Uterus (tissue), 3 donors: ENCODE measurements at regions not wholly inside any gene's neighbourhood (a gene's known extent, or its start where the extent isn't known, plus 50 kb on each side); places are given as distances from the start of the nearest gene placed in this dataset.
A peak's percentile ranks its signal among the peaks of the same experiment; 100 is the strongest.

Source experiments
- DNase-seq, 2 donors: peaks; one replicate each; pipeline ENCODE4 v3.0.0-alpha.2; 2019 to 2020
- H3K27ac ChIP-seq, 2 donors: fragments of 200-600 bp; sonication (generic); 1 replicate in 1 of 2; 2 replicates in 1 of 2; pipeline ENCODE4 v1.5.1; 2016 to 2018
- H3K27me3 ChIP-seq, 2 donors: fragments of 200-600 bp; sonication (generic); one replicate each; pipeline ENCODE4 v1.5.1; 2018 to 2019; ENCODE audit warnings: control low read depth in 1 of 2
- H3K36me3 ChIP-seq, 2 donors: fragments of 200-600 bp; sonication (generic); one replicate each; pipeline ENCODE4 v1.5.1; 2019; ENCODE audit warnings: control low read depth in 1 of 2
- H3K4me1 ChIP-seq, 2 donors: fragments of 200-600 bp; sonication (generic); one replicate each; pipeline ENCODE4 v1.5.1; 2018 to 2019; ENCODE audit warnings: control low read depth in 1 of 2
- H3K4me3 ChIP-seq, 2 donors: fragments of 200-600 bp; sonication (generic); 1 replicate in 1 of 2; 2 replicates in 1 of 2; pipeline ENCODE4 v1.5.1; 2018 to 2019; ENCODE audit warnings: mild to moderate bottlenecking in 1 of 2
- H3K9me3 ChIP-seq, 2 donors: fragments of 200-600 bp; sonication (generic); one replicate each; pipeline ENCODE4 v1.5.1; 2019; ENCODE audit warnings: control low read depth in 1 of 2
- CTCF ChIP-seq, 4 experiments: fragments of 200-600 bp in 2 of 4; fragments of 450-650 bp in 2 of 4; sonication (generic) in 2 of 4; IDR thresholded peaks; one replicate each; pipeline ENCODE4 v1.5.1; 2016 to 2019; ENCODE audit warnings: antibody characterized with exemption in 4 of 4, mild to moderate bottlenecking in 2 of 4, moderate library complexity in 1 of 4
- POLR2A ChIP-seq, 2 donors: fragments of 450-650 bp; IDR thresholded peaks; one replicate each; pipeline ENCODE4 v1.6.1; 2016; ENCODE audit warnings: antibody characterized with exemption in 2 of 2, mild to moderate bottlenecking in 1 of 2, moderate library complexity in 1 of 2
- intact Hi-C: fragments of 100-400 bp; cut with DNase I; formaldehyde crosslinking; loops from one replicate; pipeline ENCODE4 v1.15.1; 2023; ENCODE audit warnings: low total_unique reads
- donor health status: DM: yes; HTN: yes; CAD: no.

- Histone ChIP-seq H3K4me3 (no peak overlapping the region), H3K27ac (peak overlapping the region; percentile 81 to 84), H3K36me3 (no peaks in the 10 kb centered on the region), H3K9me3 (no peaks in the 10 kb centered on the region), H3K4me1 (peaks cover 5 to 14% of the 10 kb centered on the region in 2 donors), H3K27me3 (no peaks in the 10 kb centered on the region)
- TF ChIP-seq POLR2A (IDR thresholded peaks at IDR 0.05) (no peak), CTCF (IDR thresholded peaks at IDR 0.05) (no peak)
- peak; percentile 75 to 81 for DNase-seq
- intact Hi-C loops: no loop called here
Measured at GRCh38 chr2:23286758-23287704, 97.9 kb upstream of the KLHL29 start.

- H3K27me3 ChIP-seq: no peaks in the 10 kb centered on the region
- H3K9me3 ChIP-seq: no peaks in the 10 kb centered on the region
- peaks cover 5 to 14% of the 10 kb centered on the region in 2 donors for H3K4me1 ChIP-seq
- H3K36me3 ChIP-seq: no peaks in the 10 kb centered on the region
- intact Hi-C loops: no loop called here
- DNase-seq: no peak
- H3K4me3 ChIP-seq: no peak overlapping the region
- no peak overlapping the region for H3K27ac ChIP-seq
- TF ChIP-seq POLR2A (IDR thresholded peaks at IDR 0.05) (no peak), CTCF (IDR thresholded peaks at IDR 0.05) (no peak)
Measured at GRCh38 chr2:23289671-23290070, 95.3 kb upstream of the KLHL29 start.

- H3K36me3 ChIP-seq: no peaks in the 10 kb centered on the region
- peak; percentile 81 to 84 for DNase-seq
- H3K27ac ChIP-seq: peak overlapping the region in 1 of 2 donors; percentile 22
- no peaks in the 10 kb centered on the region for H3K27me3 ChIP-seq
- peaks cover under 1 to 4% of the 10 kb centered on the region in 2 donors for H3K4me1 ChIP-seq
- TF ChIP-seq CTCF (IDR thresholded peaks at IDR 0.05) (no peak), POLR2A (IDR thresholded peaks at IDR 0.05) (no peak)
- H3K4me3 ChIP-seq: no peak overlapping the region
- no peaks in the 10 kb centered on the region for H3K9me3 ChIP-seq
- intact Hi-C loops: no loop called here
Measured at GRCh38 chr2:23291239-23291638, 93.7 kb upstream of the KLHL29 start.

- intact Hi-C loops: no loop called here
- TF ChIP-seq POLR2A (IDR thresholded peaks at IDR 0.05) (no peak), CTCF (IDR thresholded peaks at IDR 0.05) (no peak)
- Histone ChIP-seq H3K27me3 (no peaks in the 10 kb centered on the region), H3K9me3 (no peaks in the 10 kb centered on the region), H3K4me3 (no peak overlapping the region), H3K36me3 (no peaks in the 10 kb centered on the region), H3K4me1 (no peaks in the 10 kb centered on the region), H3K27ac (peak overlapping the region in 1 of 2 donors; percentile 36)
- no peak for DNase-seq
Measured at GRCh38 chr2:23292024-23292423, 93.0 kb upstream of the KLHL29 start.

GRCh38 chr2:23293063-23293462 is 91.9 kb upstream of the KLHL29 start:
- Histone ChIP-seq H3K4me1 (no peaks in the 10 kb centered on the region), H3K27me3 (no peaks in the 10 kb centered on the region), H3K27ac (peak overlapping the region in 1 of 2 donors; percentile 5), H3K36me3 (no peaks in the 10 kb centered on the region), H3K4me3 (no peak overlapping the region), H3K9me3 (no peaks in the 10 kb centered on the region)
- DNase-seq: peak; percentile 22 to 31
- TF ChIP-seq POLR2A (IDR thresholded peaks at IDR 0.05) (no peak), CTCF (IDR thresholded peaks at IDR 0.05) (no peak)
- intact Hi-C loops: no loop called here
